ENCODE measurements at regions not wholly inside any gene's neighbourhood (a gene's known extent, or its start where the extent isn't known, plus 50 kb on each side); places are given as distances from the start of the nearest gene placed in this dataset.

DNA sequence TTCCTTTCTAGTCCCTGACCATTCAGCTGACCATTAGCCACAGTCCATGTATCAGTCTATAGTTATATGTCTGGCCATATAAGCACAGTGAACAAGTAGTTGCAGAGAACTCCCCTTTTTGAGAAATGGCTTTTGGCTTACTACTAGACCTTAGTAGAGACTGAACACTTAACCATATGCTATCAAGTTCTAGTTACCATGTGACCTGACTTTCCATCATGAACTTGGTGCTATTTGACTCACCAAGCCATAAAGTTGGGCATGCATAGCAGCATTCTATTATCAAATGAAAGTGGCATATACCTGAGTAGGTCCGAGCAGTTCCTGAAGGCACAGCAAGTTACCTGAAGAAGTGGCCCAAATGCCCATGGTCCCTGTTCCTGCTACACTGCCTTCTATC, 74.5 kb upstream of the IL2 start:
- TF ChIP-seq CTCF (IDR thresholded peaks at IDR 0.05; ENCODE audit: insufficient read depth, low read length, poor library complexity, severe bottlenecking) = no peak
- Histone ChIP-seq H3K36me3 (ENCODE audit: control insufficient read depth, insufficient read depth, low read length) (no peaks in the 10 kb centered on the region), H3K4me3 (ENCODE audit: low read depth, low read length) (no peak overlapping the region), H3K27me3 (ENCODE audit: control insufficient read depth, insufficient read depth, low read length) (no peaks in the 10 kb centered on the region)
- no peak for DNase-seq (ENCODE audit: low read depth)

GRCh38 chr4:122528879-122529278, 72.4 kb upstream of the IL2 start:
- H3K36me3 ChIP-seq (ENCODE audit: control insufficient read depth, insufficient read depth, low read length) = no peaks in the 10 kb centered on the region
- no peaks in the 10 kb centered on the region for H3K27me3 ChIP-seq (ENCODE audit: control insufficient read depth, insufficient read depth, low read length)
- DNase-seq (ENCODE audit: low read depth) = no peak
- TF ChIP-seq CTCF (IDR thresholded peaks at IDR 0.05; ENCODE audit: insufficient read depth, low read length, poor library complexity, severe bottlenecking) = no peak
- no peak overlapping the region for H3K4me3 ChIP-seq (ENCODE audit: low read depth, low read length)

- Histone ChIP-seq H3K36me3 (ENCODE audit: control insufficient read depth, insufficient read depth, low read length) (no peaks in the 10 kb centered on the region), H3K4me3 (ENCODE audit: low read depth, low read length) (no peak overlapping the region), H3K27me3 (ENCODE audit: control insufficient read depth, insufficient read depth, low read length) (no peaks in the 10 kb centered on the region)
- TF ChIP-seq CTCF (IDR thresholded peaks at IDR 0.05; ENCODE audit: insufficient read depth, low read length, poor library complexity, severe bottlenecking) = no peak
- no peak for DNase-seq (ENCODE audit: low read depth)
These were observed 69.3 kb upstream of the IL2 start for GRCh38 chr4:122525865-122526264.

- Histone ChIP-seq H3K27me3 (ENCODE audit: control insufficient read depth, insufficient read depth, low read length) (no peaks in the 10 kb centered on the region), H3K4me3 (ENCODE audit: low read depth, low read length) (no peak overlapping the region), H3K36me3 (ENCODE audit: control insufficient read depth, insufficient read depth, low read length) (no peaks in the 10 kb centered on the region)
- no peak for DNase-seq (ENCODE audit: low read depth)
- TF ChIP-seq CTCF (IDR thresholded peaks at IDR 0.05; ENCODE audit: insufficient read depth, low read length, poor library complexity, severe bottlenecking) = no peak
These were observed 67.7 kb upstream of the IL2 start for GRCh38 chr4:122524176-122524575.

DNA sequence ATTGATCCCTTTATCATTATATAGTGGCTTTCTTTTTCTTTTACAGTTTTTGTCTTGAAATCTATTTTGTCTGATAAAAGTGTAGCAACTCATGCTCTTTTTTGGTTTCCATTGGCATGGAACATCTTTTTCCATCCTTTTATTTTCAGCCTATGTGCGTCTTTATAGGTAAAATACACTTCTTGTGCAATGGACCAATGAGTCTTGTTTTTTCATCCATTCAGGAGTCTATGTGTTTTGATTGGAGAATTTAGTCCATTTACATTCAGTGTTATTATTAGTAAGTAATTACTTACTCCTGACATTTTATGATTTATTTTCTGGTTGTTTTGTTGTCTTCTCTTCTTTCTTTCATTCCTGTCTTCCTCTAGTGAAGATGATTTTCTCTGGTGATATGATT, 66.4 kb upstream of the IL2 start:
- H3K27me3 ChIP-seq (ENCODE audit: control insufficient read depth, insufficient read depth, low read length) = no peaks in the 10 kb centered on the region
- DNase-seq (ENCODE audit: low read depth) = no peak
- no peak overlapping the region for H3K4me3 ChIP-seq (ENCODE audit: low read depth, low read length)

More for the DNA sequence above, 66.4 kb upstream of the IL2 start:
- TF ChIP-seq CTCF (IDR thresholded peaks at IDR 0.05; ENCODE audit: insufficient read depth, low read length, poor library complexity, severe bottlenecking) = no peak
- no peaks in the 10 kb centered on the region for H3K36me3 ChIP-seq (ENCODE audit: control insufficient read depth, insufficient read depth, low read length)

All from kidney epithelial cell (primary cell).